ENCODE measurements at regions not wholly inside any gene's neighbourhood (a gene's known extent, or its start where the extent isn't known, plus 50 kb on each side); places are given as distances from the start of the nearest gene placed in this dataset.

DNA sequence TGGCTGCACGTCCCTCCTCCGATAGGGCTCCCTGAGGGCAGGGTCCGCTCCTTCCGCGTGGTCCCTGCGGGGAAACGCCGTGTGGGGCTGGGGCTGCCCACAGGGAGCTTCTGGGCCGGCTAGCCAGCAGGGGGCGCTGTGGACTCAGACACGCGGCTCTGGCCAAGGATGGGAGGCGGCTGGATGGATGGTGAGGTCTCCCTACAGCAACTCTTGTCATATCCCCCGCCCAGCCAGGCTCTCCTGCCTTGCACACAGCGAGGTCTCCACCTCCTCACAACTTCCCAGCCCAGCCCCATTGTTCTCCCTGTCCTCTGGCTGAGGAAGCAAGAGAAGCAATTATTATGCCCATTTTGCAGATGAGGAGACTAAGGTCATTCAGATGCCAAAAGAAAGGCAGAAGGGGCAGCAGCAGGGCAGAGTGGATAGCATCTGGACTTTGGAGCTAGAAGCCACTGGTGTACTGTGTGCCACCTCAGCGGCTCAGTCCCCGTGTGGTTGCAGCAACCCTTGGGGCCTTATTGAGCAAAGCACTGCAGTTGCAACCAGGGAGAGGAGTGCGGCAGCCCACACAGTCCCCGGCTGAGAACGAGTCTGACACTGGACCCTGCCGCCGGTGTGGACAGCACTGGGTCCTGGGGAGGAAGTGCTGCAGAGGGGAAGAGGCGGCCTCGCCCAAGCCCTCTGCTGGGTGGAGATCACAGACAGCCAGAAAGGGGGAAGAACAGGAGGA is 99.0 kb downstream of the ZFP36L2 start:
- dilution Hi-C loops (cut with MboI; ENCODE audit: extremely low pct_ligation_motif_present, low sequenced_read_pairs): no loop called here
- no TSS peak for BruUV-seq (replicated peaks)

More for the DNA sequence above, 99.0 kb downstream of the ZFP36L2 start:
- H4K20me1 ChIP-seq (replicated peaks; ENCODE audit: control insufficient read depth, extremely low read depth, insufficient read depth, low read length): no peaks in the 10 kb centered on the region
- no peak overlapping the region for H3K9ac ChIP-seq (replicated peaks; ENCODE audit: extremely low read depth, insufficient read depth, low read length)
- H3K9me1 ChIP-seq (replicated peaks; ENCODE audit: control insufficient read depth, extremely low read depth, insufficient read depth, low read length): no peaks in the 10 kb centered on the region
- no peaks in the 10 kb centered on the region for H3K27me3 ChIP-seq (ENCODE audit: control insufficient read depth in 2 of 2, insufficient read depth in 2 of 2, low read length in 2 of 2)
- CTCF ChIA-PET: interaction anchor here (0.6 to 2.8 kb wide), 24 partner anchors 11 to 414 kb away, joined by 3 to 19 read pairs (median 4); partner anchors contain the start of gene ZFP36L2
- H3K4me1 ChIP-seq (ENCODE audit: control insufficient read depth, extremely low read depth, insufficient read depth, low read length): peaks cover 13% of the 10 kb centered on the region
- no peaks in the 10 kb centered on the region for H3K9me3 ChIP-seq (replicated peaks; ENCODE audit: control insufficient read depth, insufficient read depth, low read length)
- intact Hi-C loops (cut with micrococcal nuclease): loop anchor here (1.0 kb wide), 1 partner anchor 52 kb away; no protein-coding TSS in a partner anchor
- DNase-seq (ENCODE audit: low read depth, low spot score) (no peak), FAIRE-seq (peak; percentile 80)
- no peaks in the 10 kb centered on the region for H3K36me3 ChIP-seq (ENCODE audit: control insufficient read depth in 2 of 2, extremely low read depth in 1 of 2, insufficient read depth in 2 of 2, low read length in 2 of 2)
- no peak overlapping the region for H3K4me3 ChIP-seq (replicated peaks in 1 of 3; ENCODE audit: insufficient read depth in 1 of 3, low read depth in 1 of 3, low read length in 3 of 3)
- H3K27ac ChIP-seq (ENCODE audit: insufficient read depth, low read depth, low read length): no peak overlapping the region
- POLR2A ChIA-PET: no interaction called here
- no peak overlapping the region for H2AFZ ChIP-seq (ENCODE audit: low read depth, low read length)
- no peak for TF ChIP-seq MYC (IDR thresholded peaks at IDR 0.05; ENCODE audit: low read depth, low read length)
- TF ChIP-seq JUN (IDR thresholded peaks at IDR 0.05; ENCODE audit: borderline replicate concordance, insufficient read depth, insufficient read length, low read depth): no peak
- TF ChIP-seq CTCF (IDR thresholded peaks at IDR 0.05; ENCODE audit: extremely low read depth in 1 of 2, insufficient read depth in 1 of 2, low read depth in 1 of 2, low read length in 2 of 2): peak; percentile 69 to 75
- TF ChIP-seq POLR2AphosphoS5 (IDR thresholded peaks at IDR 0.05; ENCODE audit: insufficient read depth, low read depth, low read length): no peak
- TF ChIP-seq MAX (IDR thresholded peaks at IDR 0.05; ENCODE audit: insufficient read depth, insufficient read length): no peak
- no peak for TF ChIP-seq EZH2 (IDR thresholded peaks at IDR 0.05; ENCODE audit: borderline replicate concordance, low read depth, low read length, severe bottlenecking)
- no peak for TF ChIP-seq FOS (IDR thresholded peaks at IDR 0.05; ENCODE audit: borderline replicate concordance, insufficient read depth, low read length)
- TF ChIP-seq POLR2A (IDR thresholded peaks at IDR 0.05; ENCODE audit: low read depth, low read length): no peak
- no peaks in the 10 kb centered on the region for H3K79me2 ChIP-seq (ENCODE audit: control insufficient read depth, insufficient read depth, low read length)
- no peak overlapping the region for H3K4me2 ChIP-seq (ENCODE audit: insufficient read depth, low read length)

Data from endothelial cell of umbilical vein (primary cell).